ENCODE measurements at regions not wholly inside any gene's neighbourhood (a gene's known extent, or its start where the extent isn't known, plus 50 kb on each side); places are given as distances from the start of the nearest gene placed in this dataset.
A peak's percentile ranks its signal among the peaks of the same experiment; 100 is the strongest.

DNA sequence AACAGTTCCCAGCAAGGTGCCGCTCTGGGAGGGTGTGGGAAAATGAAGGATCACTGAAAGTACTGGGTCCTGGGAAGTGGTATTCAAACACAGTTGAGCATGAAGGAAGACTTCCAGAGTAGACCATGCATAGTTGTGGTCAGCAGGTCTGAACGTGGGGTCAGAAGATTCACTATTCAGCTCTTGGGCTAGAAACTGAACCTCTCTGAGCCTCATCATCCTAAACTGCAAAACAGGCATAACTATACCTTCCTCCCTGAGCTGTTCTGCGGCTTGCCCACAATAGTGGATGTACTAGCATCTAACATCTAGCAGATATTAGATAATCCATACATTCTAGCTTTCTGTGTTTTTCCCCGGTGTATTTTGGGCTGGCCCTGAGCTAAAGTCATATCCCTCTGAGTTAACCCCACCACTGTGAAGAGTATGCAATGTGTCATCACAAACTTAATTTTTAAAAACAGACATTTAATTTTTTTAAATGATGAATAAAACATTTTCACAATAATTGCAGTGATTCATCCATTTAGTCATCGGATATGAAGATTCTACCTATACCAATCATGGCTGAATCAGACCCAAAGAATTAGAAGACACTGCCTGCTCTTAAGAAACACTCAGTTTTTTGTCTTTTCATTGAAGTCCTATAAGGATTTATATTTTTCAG lies 179.1 kb downstream of the BLID start:
- Histone ChIP-seq H3K27ac (ENCODE audit: low read depth in 1 of 2, low read length in 1 of 2) (no peak overlapping the region), H3K27me3 (ENCODE audit: control insufficient read depth in 2 of 2, insufficient read depth in 1 of 2, low read length in 1 of 2) (no peaks in the 10 kb centered on the region), H3K4me3 (ENCODE audit: low read length in 2 of 2) (no peak overlapping the region), H3K36me3 (ENCODE audit: control insufficient read depth in 2 of 2, insufficient read depth in 2 of 2, low read length in 1 of 2) (no peaks in the 10 kb centered on the region), H3K9me3 (ENCODE audit: control insufficient read depth in 2 of 2, insufficient read depth in 1 of 2, low read length in 1 of 2) (no peaks in the 10 kb centered on the region), H3K4me1 (ENCODE audit: control insufficient read depth in 2 of 2, insufficient read depth in 2 of 2, low read length in 2 of 2) (no peaks in the 10 kb centered on the region)
- 74% methylated on average over 5 of the region's 5 CpGs for WGBS
- no peak for DNase-seq (ENCODE audit: low read depth in 6 of 9, low spot score in 9 of 9)

DNA sequence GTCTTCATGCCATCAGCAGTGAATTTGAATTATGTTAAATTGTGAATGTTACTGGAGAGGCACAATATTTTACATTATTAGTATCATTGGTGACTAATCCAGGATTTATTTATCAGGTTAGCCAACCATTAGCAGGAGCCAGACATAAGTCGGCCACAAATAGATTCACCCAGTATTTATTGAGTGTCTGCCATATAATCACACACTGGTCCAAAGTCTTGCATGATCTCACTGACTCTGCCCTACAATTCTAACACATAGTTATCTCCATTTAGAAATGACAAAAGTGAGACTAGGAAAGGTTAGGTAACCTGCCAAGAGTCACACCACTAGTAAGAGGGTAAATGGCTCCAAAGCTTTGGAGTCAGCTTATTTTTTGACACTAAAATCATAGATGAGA lies 179.6 kb downstream of the BLID start:
- Histone ChIP-seq H3K27ac (ENCODE audit: low read depth in 1 of 2, low read length in 1 of 2) (no peak overlapping the region), H3K9me3 (ENCODE audit: control insufficient read depth in 2 of 2, insufficient read depth in 1 of 2, low read length in 1 of 2) (no peaks in the 10 kb centered on the region), H3K4me1 (ENCODE audit: control insufficient read depth in 2 of 2, insufficient read depth in 2 of 2, low read length in 2 of 2) (no peaks in the 10 kb centered on the region), H3K36me3 (ENCODE audit: control insufficient read depth in 2 of 2, insufficient read depth in 2 of 2, low read length in 1 of 2) (no peaks in the 10 kb centered on the region), H3K4me3 (ENCODE audit: low read length in 2 of 2) (no peak overlapping the region), H3K27me3 (ENCODE audit: control insufficient read depth in 2 of 2, insufficient read depth in 1 of 2, low read length in 1 of 2) (no peaks in the 10 kb centered on the region)
- WGBS: 97% methylated on average over 1 of the region's 1 CpG
- DNase-seq (ENCODE audit: low read depth in 6 of 9, low spot score in 9 of 9): no peak

DNA sequence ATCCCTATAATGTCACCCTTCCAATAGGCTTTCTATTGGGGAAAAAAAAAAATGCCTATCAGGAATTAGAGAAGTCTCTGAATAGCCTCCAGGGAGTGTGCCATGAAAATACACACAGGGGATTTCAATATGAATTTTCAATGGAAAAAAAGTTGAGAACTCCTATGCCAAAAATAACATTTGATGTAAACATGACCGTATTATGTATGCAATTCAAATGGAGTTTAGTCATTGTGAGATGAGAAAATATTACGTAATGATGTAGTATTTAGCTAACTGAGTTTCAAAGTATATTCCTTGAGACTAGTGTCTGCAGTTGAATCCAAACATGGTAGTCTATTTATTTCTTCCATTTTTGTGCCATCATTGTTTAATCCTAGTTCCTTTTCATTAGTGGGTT lies 182.3 kb downstream of the BLID start:
- no peak overlapping the region for H3K4me3 ChIP-seq (ENCODE audit: low read length in 2 of 2)
- H3K27ac ChIP-seq (ENCODE audit: low read depth in 1 of 2, low read length in 1 of 2): no peak overlapping the region
- 95% methylated on average over 2 of the region's 2 CpGs for WGBS

DNA sequence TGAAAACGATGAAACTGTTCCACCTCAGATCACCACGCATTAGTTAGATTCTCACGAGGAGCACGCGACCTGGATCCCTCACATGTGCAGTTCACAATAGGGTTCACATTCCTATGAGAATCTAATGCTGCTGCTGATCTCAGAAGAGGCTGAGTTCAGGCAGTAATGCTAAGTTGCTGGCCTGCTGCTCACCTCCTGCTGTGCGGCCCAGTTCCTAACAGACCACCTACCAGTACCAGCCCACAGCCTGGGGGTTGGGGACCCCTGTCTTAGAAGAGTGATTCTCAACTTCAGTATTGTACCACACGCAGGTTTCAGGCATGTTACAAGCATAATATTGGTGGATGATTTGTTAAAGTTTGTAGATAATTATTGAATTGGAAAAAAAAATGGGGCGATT lies 182.7 kb downstream of the BLID start:
- H3K36me3 ChIP-seq (ENCODE audit: control insufficient read depth in 2 of 2, insufficient read depth in 2 of 2, low read length in 1 of 2): no peaks in the 10 kb centered on the region
- H3K9me3 ChIP-seq (ENCODE audit: control insufficient read depth in 2 of 2, insufficient read depth in 1 of 2, low read length in 1 of 2): no peaks in the 10 kb centered on the region
- no peak overlapping the region for H3K27ac ChIP-seq (ENCODE audit: low read depth in 1 of 2, low read length in 1 of 2)
- 93% methylated on average over 8 of the region's 8 CpGs for WGBS
- DNase-seq (ENCODE audit: low read depth in 6 of 9, low spot score in 9 of 9): no peak
- no peaks in the 10 kb centered on the region for H3K4me1 ChIP-seq (ENCODE audit: control insufficient read depth in 2 of 2, insufficient read depth in 2 of 2, low read length in 2 of 2)
- H3K27me3 ChIP-seq (ENCODE audit: control insufficient read depth in 2 of 2, insufficient read depth in 1 of 2, low read length in 1 of 2): peaks cover 5 to 18% of the 10 kb centered on the region in 2 donors
- H3K4me3 ChIP-seq (ENCODE audit: low read length in 2 of 2): no peak overlapping the region

More for the DNA sequence above, 182.3 kb downstream of the BLID start:
- Histone ChIP-seq H3K27me3 (ENCODE audit: control insufficient read depth in 2 of 2, insufficient read depth in 1 of 2, low read length in 1 of 2) (peaks cover 5 to 18% of the 10 kb centered on the region in 2 donors), H3K4me1 (ENCODE audit: control insufficient read depth in 2 of 2, insufficient read depth in 2 of 2, low read length in 2 of 2) (no peaks in the 10 kb centered on the region), H3K9me3 (ENCODE audit: control insufficient read depth in 2 of 2, insufficient read depth in 1 of 2, low read length in 1 of 2) (no peaks in the 10 kb centered on the region), H3K36me3 (ENCODE audit: control insufficient read depth in 2 of 2, insufficient read depth in 2 of 2, low read length in 1 of 2) (no peaks in the 10 kb centered on the region)
- no peak for DNase-seq (ENCODE audit: low read depth in 6 of 9, low spot score in 9 of 9)

DNA sequence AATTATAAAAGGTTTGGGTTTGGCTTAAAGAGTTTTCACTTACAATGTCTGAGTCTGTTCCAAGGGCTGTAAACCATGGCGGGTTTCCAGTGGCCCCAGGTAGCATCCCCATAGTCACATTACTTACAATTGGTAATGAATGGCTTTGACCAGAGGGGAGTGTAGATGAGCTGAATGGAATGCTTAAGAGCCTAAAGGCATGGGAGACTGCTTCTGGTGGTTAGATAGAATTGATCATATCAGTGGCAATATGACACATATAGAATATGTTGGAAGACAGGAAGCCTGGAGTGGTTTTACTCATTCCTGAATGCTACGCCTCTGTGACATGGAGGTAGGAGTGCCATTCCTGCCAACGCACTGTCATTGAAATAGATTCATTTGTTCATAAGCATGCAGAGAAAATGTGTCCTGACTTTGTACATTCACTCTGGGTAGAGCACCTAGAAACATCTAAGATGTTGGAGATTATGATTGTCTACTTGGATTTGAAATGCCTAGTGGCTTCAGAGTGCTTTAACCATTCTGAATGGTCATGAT lies 183.3 kb downstream of the BLID start:
- DNase-seq (ENCODE audit: low read depth in 6 of 9, low spot score in 9 of 9): no peak
- Histone ChIP-seq H3K36me3 (ENCODE audit: control insufficient read depth in 2 of 2, insufficient read depth in 2 of 2, low read length in 1 of 2) (no peaks in the 10 kb centered on the region), H3K9me3 (ENCODE audit: control insufficient read depth in 2 of 2, insufficient read depth in 1 of 2, low read length in 1 of 2) (no peaks in the 10 kb centered on the region), H3K27me3 (ENCODE audit: control insufficient read depth in 2 of 2, insufficient read depth in 1 of 2, low read length in 1 of 2) (peaks cover 5 to 21% of the 10 kb centered on the region in 2 donors), H3K4me1 (ENCODE audit: control insufficient read depth in 2 of 2, insufficient read depth in 2 of 2, low read length in 2 of 2) (no peaks in the 10 kb centered on the region), H3K27ac (ENCODE audit: low read depth in 1 of 2, low read length in 1 of 2) (no peak overlapping the region), H3K4me3 (ENCODE audit: low read length in 2 of 2) (no peak overlapping the region)
- WGBS: 98% methylated on average over 3 of the region's 3 CpGs

DNA sequence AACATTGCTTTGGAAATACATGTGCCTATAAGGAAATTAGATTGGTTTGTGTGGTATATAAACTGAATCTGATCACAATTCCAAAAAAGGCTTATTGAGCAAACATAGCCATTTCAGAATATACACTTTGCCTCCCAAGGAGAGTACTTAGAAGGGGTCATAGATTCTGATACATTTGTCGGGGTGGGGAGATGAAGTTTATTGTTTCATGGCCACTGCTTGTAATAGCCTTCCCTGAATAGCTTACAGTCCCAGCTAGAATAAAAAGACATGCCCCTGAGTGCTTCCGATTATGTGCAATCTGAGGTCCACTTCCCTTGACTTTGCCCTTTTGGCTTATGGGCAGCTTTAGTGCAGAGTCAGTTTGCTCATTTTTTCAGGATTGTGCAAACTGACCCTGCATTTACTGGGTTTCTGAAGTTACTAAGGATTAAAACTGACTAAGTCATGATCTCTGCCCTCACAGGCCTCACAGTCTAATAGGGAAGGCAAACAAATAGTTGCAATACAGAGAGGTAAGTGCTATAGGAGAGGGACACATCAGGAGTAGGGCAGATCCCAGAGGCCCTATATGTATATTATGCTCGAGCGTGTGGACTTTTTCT lies 184.2 kb downstream of the BLID start:
- no peak overlapping the region for H3K27ac ChIP-seq (ENCODE audit: low read depth in 1 of 2, low read length in 1 of 2)
- H3K36me3 ChIP-seq (ENCODE audit: control insufficient read depth in 2 of 2, insufficient read depth in 2 of 2, low read length in 1 of 2): no peaks in the 10 kb centered on the region
- H3K4me1 ChIP-seq (ENCODE audit: control insufficient read depth in 2 of 2, insufficient read depth in 2 of 2, low read length in 2 of 2): no peaks in the 10 kb centered on the region
- peaks cover 5 to 21% of the 10 kb centered on the region in 2 donors for H3K27me3 ChIP-seq (ENCODE audit: control insufficient read depth in 2 of 2, insufficient read depth in 1 of 2, low read length in 1 of 2)
- H3K9me3 ChIP-seq (ENCODE audit: control insufficient read depth in 2 of 2, insufficient read depth in 1 of 2, low read length in 1 of 2): no peaks in the 10 kb centered on the region
- WGBS: 83% methylated on average over 4 of the region's 4 CpGs
- H3K4me3 ChIP-seq (ENCODE audit: low read length in 2 of 2): no peak overlapping the region
- no peak for DNase-seq (ENCODE audit: low read depth in 6 of 9, low spot score in 9 of 9)

DNA sequence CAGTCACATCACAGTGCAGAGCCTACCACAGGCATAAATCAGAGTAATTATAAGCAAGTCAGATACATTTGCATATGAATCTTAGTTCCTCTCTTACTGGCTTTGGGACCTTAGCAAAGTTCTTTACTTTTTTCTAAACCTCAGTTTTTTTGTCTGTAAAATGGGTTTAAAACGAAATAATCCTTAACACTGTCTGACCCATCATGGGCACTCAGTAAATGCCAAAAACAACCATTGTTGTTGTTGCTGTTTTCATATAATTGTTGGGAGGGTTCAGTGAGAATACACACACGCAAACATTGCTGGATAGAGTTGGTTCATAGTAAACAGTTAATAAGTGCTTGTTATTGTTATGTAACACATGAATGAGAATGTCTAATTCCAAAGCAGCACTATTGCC lies 184.9 kb downstream of the BLID start:
- Histone ChIP-seq H3K4me1 (ENCODE audit: control insufficient read depth in 2 of 2, insufficient read depth in 2 of 2, low read length in 2 of 2) (no peaks in the 10 kb centered on the region), H3K9me3 (ENCODE audit: control insufficient read depth in 2 of 2, insufficient read depth in 1 of 2, low read length in 1 of 2) (no peaks in the 10 kb centered on the region), H3K4me3 (ENCODE audit: low read length in 2 of 2) (no peak overlapping the region), H3K36me3 (ENCODE audit: control insufficient read depth in 2 of 2, insufficient read depth in 2 of 2, low read length in 1 of 2) (no peaks in the 10 kb centered on the region), H3K27ac (ENCODE audit: low read depth in 1 of 2, low read length in 1 of 2) (no peak overlapping the region), H3K27me3 (ENCODE audit: control insufficient read depth in 2 of 2, insufficient read depth in 1 of 2, low read length in 1 of 2) (peaks cover 5 to 21% of the 10 kb centered on the region in 2 donors)
- DNase-seq (ENCODE audit: low read depth in 6 of 9, low spot score in 9 of 9): no peak
- 92% methylated on average over 2 of the region's 2 CpGs for WGBS

DNA sequence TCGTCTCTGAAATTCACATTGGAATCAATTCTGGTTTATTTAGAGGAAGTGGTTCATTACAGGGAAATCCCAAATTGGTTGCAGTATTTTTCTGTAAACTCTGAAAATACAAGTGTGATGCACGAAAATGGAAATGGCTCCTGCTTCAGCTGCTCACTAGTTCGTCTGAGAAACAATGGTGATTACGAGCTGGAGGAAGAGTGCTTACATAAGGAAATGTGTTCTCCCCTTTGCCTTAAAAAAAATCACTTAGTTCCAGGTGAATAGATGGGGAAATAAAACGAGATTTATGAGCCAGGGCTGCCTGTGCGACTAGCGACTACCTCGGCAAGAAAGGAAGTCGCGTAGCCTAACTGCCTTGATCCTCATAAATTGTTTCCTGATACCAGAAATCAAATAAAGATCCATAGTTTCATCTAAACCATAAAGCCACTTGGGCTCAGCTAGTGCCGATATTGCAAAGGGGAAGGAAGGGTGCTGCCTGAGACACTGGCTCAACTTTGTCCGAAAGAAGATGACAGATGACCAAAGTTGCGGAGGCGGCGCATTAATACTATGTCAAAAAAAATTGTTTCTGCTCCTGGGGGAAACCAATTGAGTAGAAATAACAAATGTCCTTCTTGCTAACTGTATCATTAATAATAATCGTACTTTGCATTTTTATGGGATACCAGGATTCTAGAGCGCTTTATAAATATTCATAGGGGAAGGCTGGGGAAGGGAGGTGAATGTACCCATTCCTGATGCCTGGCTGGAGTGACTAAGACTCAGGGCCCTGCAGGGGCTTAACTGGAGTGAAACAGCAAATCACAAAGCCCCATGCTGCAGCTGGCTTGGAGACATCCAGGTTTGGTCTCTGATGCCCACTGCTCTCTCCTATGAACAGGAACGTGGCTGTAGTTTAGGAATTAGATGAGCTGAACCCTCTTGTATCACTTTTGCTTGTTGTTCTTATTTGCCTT lies 185.7 kb downstream of the BLID start:
- H3K27me3 ChIP-seq (ENCODE audit: control insufficient read depth in 2 of 2, insufficient read depth in 1 of 2, low read length in 1 of 2): peaks cover 5 to 21% of the 10 kb centered on the region in 2 donors
- peak in 1 of 9 donors; percentile 16 for DNase-seq (ENCODE audit: low read depth in 6 of 9, low spot score in 9 of 9)
- H3K36me3 ChIP-seq (ENCODE audit: control insufficient read depth in 2 of 2, insufficient read depth in 2 of 2, low read length in 1 of 2): no peaks in the 10 kb centered on the region
- no peak overlapping the region for H3K4me3 ChIP-seq (ENCODE audit: low read length in 2 of 2)
- WGBS: 19% methylated on average over 18 of the region's 18 CpGs
- no peaks in the 10 kb centered on the region for H3K4me1 ChIP-seq (ENCODE audit: control insufficient read depth in 2 of 2, insufficient read depth in 2 of 2, low read length in 2 of 2)
- H3K27ac ChIP-seq (ENCODE audit: low read depth in 1 of 2, low read length in 1 of 2): no peak overlapping the region
- no peaks in the 10 kb centered on the region for H3K9me3 ChIP-seq (ENCODE audit: control insufficient read depth in 2 of 2, insufficient read depth in 1 of 2, low read length in 1 of 2)

DNA sequence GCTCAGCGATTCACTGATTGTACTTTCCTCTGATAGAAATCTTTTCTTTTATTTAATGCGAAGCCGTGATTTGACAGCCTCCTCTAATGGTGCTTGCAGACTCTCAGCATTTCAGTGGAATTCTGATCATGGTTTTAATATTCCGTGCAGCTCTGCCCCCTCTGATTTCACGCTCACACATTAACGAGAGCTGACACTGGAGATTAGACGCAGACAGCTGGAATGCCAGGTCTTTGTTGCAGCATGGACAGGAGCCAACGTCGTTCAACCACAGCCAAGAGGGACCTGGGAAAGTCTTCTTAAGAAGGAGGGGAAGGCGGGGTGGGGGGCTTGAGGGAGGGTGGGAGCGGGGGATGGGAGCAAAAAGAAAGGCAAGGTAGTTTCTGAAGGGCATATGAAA lies 186.4 kb downstream of the BLID start:
- WGBS: 8% methylated on average over 11 of the region's 11 CpGs
- Histone ChIP-seq H3K36me3 (ENCODE audit: control insufficient read depth in 2 of 2, insufficient read depth in 2 of 2, low read length in 1 of 2) (no peaks in the 10 kb centered on the region), H3K4me3 (ENCODE audit: low read length in 2 of 2) (no peak overlapping the region), H3K9me3 (ENCODE audit: control insufficient read depth in 2 of 2, insufficient read depth in 1 of 2, low read length in 1 of 2) (no peaks in the 10 kb centered on the region), H3K27me3 (ENCODE audit: control insufficient read depth in 2 of 2, insufficient read depth in 1 of 2, low read length in 1 of 2) (peaks cover 5 to 21% of the 10 kb centered on the region in 2 donors), H3K4me1 (ENCODE audit: control insufficient read depth in 2 of 2, insufficient read depth in 2 of 2, low read length in 2 of 2) (no peaks in the 10 kb centered on the region), H3K27ac (ENCODE audit: low read depth in 1 of 2, low read length in 1 of 2) (no peak overlapping the region)
- no peak for DNase-seq (ENCODE audit: low read depth in 6 of 9, low spot score in 9 of 9)

All from thymus (tissue), 11 donors.